ENCODE measurements at regions not wholly inside any gene's neighbourhood (a gene's known extent, or its start where the extent isn't known, plus 50 kb on each side); places are given as distances from the start of the nearest gene placed in this dataset.

GRCh38 chr2:728165-728564 lies 51.0 kb upstream of the TMEM18 start:
- no peaks in the 10 kb centered on the region for H3K36me3 ChIP-seq (ENCODE audit: control insufficient read depth in 2 of 2, insufficient read depth in 2 of 2, low read length in 1 of 2)
- 82 to 88% methylated on average over 1 of the region's 1 CpG for WGBS, 2 donors
- peaks cover 0 to 4% of the 10 kb centered on the region in 2 donors for H3K4me1 ChIP-seq (ENCODE audit: control insufficient read depth in 2 of 2, insufficient read depth in 2 of 2, low read length in 1 of 2)
- H3K27ac ChIP-seq (ENCODE audit: low read depth in 2 of 2, low read length in 1 of 2) = no peak overlapping the region
- H3K27me3 ChIP-seq (ENCODE audit: control insufficient read depth in 1 of 2, insufficient read depth in 2 of 2, low read length in 2 of 2) = no peaks in the 10 kb centered on the region
- H3K4me3 ChIP-seq (ENCODE audit: low read depth in 1 of 2, low read length in 2 of 2) = no peak overlapping the region
- no peaks in the 10 kb centered on the region for H3K9me3 ChIP-seq (ENCODE audit: control insufficient read depth in 2 of 2, insufficient read depth in 1 of 2, low read depth in 1 of 2, low read length in 1 of 2)

- WGBS, 2 donors = 67 to 73% methylated on average over 6 of the region's 6 CpGs
- Histone ChIP-seq H3K27ac (ENCODE audit: low read depth in 2 of 2, low read length in 1 of 2) (no peak overlapping the region), H3K36me3 (ENCODE audit: control insufficient read depth in 2 of 2, insufficient read depth in 2 of 2, low read length in 1 of 2) (no peaks in the 10 kb centered on the region), H3K4me3 (ENCODE audit: low read depth in 1 of 2, low read length in 2 of 2) (no peak overlapping the region), H3K27me3 (ENCODE audit: control insufficient read depth in 1 of 2, insufficient read depth in 2 of 2, low read length in 2 of 2) (no peaks in the 10 kb centered on the region), H3K4me1 (ENCODE audit: control insufficient read depth in 2 of 2, insufficient read depth in 2 of 2, low read length in 1 of 2) (peaks cover 0 to 4% of the 10 kb centered on the region in 2 donors), H3K9me3 (ENCODE audit: control insufficient read depth in 2 of 2, insufficient read depth in 1 of 2, low read depth in 1 of 2, low read length in 1 of 2) (no peaks in the 10 kb centered on the region)
These were observed 49.9 kb upstream of the TMEM18 start for GRCh38 chr2:727071-727470.

All from esophagus (tissue), 2 donors.